Islet of Langerhans (tissue), 1 donor: ENCODE measurements at regions not wholly inside any gene's neighbourhood (a gene's known extent, or its start where the extent isn't known, plus 50 kb on each side); places are given as distances from the start of the nearest gene placed in this dataset.
"Not testable (repeated sequence)": the region's sequence is repeated elsewhere in the genome, so short reads cannot be mapped to it uniquely, and the experiment has no call there.

ENCODE experiments used
- FAIRE-seq: peaks from one replicate; lab custom pipeline; 2011; peaks lifted over from hg19 to GRCh38; lab: Jason Lieb, UNC

DNA sequence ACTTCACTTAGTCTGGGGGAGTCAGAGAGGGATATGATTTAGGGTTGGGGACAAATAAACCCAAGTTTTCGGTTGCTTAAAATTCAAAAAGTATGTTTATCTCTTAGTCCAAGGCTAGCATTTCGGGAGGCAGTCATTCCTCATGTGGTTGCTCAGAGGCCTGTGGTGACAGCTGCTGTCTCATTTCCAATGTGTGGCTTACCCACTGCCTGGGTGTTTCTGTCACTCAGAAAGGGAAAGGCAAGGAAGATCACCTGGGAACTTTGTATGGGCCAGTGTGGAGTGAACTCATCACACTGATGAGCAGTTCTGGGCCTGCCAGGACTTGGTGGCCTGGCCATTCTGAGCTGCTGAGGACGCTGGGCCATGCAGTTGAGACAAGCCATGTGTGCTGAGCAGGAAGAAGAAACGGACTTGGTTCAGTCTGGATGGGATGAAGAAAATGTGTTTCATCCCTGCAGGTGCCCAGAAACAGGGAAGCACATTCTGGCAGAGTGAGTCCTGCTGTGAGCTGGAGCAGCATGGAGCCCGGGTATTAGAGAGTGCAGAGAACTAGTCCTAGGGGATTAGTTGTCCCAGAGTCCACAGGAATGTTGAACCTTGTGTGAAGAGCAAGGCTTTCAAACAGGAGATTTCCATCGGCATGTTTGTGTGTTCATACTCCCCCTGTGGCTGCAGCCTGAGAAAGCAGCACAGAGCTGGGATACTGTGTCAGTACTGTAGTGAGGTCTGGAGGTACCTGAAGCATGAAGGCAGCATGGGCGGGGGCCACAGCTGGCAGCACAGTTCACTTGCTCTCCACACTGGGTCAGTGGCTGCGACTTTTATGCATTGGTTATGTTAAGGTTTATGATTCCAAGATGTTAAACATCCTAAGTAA, 211.1 kb upstream of the IGFBP3 start:
- no peak for FAIRE-seq

DNA sequence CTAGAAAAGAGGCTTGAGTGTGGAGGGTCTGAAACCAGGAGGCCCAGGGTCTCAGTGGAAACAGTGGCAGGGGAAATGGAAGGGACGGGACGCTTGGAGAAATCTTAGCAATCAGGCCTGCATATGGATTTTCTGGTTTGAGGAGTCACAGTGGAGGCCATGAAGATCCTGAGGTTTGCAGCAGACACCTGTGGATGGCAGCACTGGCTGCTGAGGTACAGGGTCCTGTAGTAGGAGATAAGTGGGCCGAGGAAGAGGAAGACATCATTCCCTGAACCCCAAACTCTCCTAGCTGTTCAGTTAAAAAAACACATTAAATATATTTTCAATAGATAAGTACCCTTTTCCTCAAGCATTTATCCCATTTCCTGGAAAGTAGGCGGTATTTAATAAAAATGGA, 208.8 kb upstream of the IGFBP3 start:
- no peak for FAIRE-seq

DNA sequence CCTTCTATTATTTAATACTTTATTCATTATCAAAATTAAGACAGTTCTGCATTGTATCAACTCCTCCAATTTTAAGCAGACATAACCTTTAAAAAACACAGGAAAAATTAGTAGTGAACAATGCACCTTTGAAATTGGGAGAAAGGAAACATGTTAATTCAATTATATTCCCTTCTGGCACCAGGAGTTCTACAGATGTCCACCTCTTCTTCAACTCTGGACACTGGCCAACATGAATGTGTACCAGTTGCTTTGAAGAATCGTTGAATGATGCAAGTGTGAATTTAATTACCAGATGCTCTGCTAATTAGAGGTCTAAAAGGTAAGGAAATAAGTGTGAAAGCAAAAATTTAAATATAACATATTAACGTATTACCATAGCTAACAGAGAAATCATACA, 206.7 kb upstream of the IGFBP3 start:
- FAIRE-seq, result no peak

DNA sequence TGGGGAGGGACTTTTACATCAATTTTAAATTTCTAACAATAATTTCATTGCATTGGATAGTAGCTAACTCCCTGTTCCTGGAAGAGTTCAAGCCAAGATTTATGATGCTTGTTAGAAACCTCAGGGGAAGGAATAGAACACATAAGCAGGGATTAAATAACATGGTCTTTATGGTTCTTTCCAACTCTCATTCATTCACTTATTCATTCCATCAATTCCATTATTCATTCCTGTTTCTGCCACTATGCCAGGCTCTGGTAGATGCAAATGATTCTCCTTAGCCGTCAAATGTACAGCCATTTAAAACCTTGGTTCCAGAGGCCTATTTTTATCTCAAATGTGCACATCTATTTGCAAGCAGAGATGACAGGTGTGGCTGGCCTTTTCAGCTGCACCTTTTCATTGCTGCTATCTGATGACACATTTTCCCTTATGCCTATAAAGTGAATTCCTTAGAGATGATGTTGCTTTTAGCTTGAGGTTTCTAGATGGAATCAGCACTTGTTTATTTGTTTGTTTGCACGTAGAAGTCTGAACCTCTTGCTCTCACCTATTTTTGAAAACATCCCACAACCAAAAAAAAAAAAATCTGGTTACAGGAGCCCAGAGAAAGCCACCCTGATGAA, 205.7 kb upstream of the IGFBP3 start:
- FAIRE-seq, result no peak

DNA sequence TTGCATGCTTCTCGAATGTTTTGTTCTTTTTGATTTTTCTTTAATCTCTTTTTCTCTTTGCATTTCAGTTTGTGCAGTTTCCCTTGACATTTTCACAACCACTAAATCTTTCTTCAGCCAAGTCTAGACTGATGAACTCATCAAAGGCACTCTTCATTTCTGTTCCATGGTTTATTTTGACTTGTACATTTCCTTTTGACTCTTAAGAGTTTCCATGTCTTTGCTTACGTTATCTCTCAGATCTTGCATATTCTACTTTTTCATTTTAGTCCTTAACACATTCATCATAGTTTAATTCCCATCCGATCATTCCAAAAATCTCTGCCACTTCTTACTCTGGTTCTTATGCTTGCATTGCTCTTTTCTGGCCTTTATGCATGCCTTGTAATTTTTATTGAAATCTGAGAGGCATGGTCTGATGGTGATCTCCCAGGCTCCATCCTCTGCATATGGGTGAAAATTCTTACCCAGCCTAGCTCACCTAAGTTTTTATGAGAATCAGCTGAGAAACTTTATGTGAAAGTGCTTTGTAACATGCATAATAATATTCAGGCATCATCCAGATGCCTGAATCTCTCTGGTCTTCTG, 202.8 kb upstream of the IGFBP3 start:
- no peak for FAIRE-seq

DNA sequence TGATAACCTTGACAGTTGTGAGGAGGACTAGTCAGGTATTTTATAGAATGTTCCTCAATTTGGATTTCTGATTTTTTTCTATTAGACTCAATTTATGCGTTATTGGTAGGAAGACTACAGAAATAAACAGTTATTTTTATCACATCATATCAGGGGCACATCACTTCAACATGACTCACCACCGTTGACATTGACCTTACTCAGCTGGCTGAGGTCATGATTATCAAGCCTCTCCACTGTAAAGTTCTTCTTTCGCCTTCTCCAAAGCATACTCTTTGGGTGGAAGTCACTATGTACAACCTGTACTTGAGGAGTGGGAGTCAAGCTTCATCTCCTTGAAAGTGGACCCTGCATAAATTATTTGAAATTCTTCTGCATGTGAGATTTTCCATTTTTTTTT, 194.3 kb upstream of the IGFBP3 start:
- no peak for FAIRE-seq

DNA sequence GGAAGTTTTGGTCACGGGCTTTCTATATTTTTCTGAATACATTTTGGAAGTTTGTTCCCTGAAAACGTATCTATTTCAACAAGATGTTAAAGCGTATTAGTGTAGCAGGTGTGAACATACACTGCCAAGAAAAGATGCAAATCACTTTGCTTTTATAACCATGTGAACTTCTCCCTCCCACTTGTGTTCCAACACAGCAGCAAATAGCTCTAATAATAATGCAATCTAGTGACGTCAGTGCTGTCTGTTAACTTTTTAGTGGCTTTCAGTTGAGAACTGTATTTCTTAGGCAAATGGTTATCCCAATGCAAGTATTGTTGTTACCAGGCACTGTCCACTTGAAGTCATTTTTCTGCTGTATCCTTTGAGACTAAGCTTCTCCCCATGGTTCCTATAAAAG, 188.4 kb upstream of the IGFBP3 start:
- FAIRE-seq, result no peak

DNA sequence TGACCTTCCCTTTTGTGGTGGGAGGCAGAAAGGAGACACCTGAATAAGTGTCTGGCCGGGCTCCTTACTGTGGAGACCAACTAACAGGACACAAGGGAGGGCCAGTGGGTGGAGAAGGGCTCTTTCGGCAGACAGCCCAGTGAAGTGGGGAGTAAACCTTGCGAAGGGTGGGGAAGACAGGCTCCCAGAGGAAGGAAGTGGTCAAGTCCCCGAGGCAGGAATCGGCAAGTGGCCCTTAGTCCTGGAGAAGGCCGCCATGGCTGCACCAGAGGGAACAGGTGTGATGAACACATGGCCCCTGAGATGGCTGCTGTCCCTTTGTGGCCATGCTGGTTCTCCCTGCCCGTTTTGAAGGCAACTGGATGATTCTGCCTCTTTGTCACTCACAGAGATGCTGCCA, 187.2 kb upstream of the IGFBP3 start:
- no peak for FAIRE-seq

DNA sequence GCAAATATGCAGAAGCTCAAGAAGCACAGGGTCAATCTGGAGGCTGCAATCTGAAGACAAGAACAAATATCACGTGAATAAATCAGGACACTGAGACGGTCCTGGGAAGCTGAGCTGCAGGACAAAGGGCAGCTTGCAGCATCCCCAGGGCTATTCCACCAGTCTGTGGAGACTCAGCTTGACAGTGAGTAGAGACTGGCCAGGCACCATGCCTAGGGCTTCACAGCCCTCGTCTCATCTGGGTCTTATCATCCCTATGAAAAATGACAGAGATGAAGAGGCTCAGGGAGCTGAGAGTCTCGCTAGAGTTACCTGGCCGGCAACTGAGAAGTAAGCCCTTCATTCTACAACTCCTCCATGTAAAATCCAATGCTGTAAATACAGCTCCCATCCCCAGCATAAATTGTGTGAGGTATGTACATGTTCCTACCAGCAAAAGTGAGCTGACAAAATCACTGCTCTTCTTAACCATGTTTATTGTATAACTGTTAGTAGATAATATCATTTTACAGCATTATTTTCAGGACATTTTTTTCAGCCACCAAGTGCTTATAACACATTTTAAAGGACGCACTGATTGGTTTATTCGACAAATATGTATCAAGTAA, 186.6 kb upstream of the IGFBP3 start:
- FAIRE-seq, result no peak

DNA sequence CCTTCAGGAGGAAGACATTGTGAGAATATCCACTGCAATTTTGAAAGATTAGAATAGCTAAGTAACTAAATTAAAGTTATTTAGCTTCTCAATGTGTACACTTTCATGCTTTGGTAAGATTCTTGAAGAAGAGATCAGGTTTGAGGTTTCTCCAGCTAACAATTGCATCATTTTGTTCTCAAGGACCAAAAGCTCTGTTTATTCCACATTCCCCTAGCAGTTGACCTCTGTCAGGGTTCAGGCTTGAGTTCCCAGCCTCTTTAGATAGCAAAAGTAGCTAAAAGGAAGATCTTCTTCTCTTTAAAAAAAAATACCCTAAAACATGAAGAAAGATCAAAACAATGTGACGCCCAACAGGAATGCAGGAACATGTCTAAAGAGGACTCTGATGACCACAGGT, 179.4 kb upstream of the IGFBP3 start:
- no peak for FAIRE-seq

DNA sequence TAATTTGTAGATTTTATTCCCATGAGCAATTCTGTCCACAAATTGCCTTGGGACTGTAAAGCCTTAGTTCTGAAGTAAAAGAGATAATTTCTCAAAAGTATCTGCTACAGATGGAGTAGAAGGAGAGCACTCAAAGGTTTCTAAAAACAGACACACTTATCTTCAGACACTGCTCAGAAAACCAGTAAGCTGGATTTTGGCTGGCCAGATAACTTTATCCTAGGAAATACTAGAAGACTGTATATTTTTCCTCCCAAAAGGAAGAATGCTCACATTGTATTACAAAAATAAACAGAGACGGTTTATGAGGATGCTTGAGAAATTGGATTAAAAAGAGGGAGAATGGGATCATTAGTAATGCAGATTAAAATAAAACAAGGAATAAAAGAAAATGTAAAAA, 178.0 kb upstream of the IGFBP3 start:
- FAIRE-seq, result no peak

DNA sequence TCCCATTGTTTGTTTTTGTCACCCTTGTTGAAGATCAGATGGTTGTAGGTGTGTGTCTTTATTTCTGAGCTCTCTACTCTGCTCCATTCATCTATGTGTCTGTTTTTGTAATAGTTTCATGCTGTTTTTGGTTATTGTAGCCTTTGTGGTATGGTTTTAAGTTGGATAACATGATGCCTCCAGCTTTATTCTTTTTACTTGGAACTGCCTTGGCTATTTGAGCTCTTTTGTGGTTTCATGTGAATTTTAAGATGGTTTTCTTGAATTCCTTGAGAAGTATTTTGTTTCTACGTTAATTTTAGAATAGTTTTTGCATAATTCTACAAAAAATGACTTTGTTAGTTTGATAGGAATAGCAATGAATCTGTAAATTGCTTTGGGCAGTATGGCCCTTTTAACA, 170.0 kb upstream of the IGFBP3 start:
- FAIRE-seq, result no peak

DNA sequence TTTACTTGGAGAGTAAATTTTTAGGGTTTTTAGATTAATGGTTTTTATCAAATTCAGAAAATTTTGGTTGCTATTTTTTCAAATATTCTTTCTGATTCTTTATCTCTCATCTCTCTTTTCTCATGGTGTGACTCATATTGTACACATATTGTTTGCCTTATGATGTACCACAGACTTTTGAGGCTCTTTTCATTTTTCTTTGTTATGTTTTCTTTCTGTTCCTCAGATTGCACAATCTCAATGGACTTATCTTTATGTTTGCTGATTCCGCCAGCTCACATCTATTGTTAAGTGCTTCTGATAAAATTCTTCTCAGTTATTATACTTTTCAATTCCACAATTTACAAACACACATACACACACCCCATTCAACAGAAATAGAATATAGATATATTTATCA, 168.2 kb upstream of the IGFBP3 start:
- FAIRE-seq, result no peak

DNA sequence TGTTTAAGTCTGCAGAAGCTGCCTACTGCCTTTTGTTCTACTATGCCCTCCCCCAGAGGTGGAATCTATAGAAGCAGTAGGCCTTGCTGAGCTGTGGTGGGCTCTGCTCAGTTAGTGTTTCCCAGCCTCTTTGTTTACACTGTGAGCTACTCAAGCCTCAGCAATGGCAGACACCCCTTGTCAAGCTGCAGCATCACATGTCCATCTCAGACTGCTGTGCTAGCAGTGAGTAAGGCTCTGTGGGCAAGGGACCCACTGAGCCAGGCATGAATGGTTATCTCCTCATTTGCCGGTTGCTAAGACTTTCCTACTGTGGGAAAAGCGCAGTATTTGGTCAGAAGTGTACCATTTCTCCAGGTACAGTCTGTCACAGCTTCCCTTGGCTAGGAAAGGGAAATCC, 167.4 kb upstream of the IGFBP3 start:
- not testable (repeated sequence) for FAIRE-seq

DNA sequence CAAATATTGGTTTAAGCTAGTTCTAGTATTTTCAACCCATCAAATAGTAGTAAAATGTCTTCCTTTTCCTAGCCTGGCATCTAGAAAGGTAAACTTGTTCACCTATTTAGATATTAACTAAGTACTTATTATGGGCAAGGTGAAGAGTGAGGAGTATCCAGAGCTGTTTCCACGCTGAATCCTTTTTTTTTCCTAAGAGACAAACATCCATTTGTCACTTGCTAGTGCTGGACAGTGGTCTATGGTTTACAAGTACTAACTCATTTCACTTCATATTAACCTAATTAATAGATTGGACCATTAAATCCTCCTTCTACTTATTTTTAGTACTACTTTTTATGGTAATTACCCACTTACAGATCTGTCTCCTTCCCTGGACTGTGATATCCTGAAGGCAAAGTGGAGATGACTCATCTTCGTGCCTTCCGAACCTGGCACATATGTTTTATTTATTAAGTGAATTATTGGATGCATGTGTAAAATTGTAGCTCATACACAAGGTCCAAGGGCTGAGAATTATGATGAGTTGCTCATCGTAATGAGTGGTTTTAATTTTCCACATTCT, 159.6 kb upstream of the IGFBP3 start:
- FAIRE-seq, result no peak

DNA sequence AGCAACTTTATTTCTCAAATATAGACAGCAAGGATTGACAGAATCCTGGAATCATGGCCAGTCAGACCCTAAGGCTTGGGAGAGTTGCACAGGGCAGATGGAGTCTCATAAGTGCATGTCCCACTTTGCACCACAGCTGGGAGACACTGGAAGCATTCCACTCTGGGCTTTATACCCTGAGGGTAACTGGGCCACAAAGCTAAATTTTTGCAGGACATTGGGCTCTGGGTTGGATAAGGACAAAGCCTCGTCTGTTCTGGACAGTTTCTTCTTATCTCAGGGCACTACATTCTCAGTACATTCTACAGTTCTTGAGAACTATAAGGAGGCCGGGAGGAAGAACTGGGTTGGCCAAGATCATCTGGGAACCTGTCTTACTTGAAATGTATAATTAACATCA, 158.3 kb upstream of the IGFBP3 start:
- FAIRE-seq, result no peak

DNA sequence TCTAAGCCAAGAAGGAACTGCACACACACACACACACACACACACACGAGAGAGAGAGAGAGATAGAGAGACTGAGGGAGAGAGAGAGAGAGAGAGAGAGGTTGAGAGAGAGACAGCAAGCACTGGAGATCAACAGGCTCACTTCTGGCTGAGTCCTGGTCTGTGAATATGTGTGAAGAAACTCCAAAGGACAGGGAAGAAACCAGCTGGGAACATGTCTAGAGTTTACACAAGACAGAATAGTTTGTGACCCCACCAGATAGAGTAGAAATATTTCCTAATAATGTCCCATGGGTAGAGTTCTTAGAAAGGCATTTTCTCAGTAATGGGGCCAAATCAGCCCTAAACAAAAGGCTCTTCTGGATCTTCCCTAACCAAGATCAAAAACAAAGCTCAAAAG, 155.5 kb upstream of the IGFBP3 start:
- no peak for FAIRE-seq

DNA sequence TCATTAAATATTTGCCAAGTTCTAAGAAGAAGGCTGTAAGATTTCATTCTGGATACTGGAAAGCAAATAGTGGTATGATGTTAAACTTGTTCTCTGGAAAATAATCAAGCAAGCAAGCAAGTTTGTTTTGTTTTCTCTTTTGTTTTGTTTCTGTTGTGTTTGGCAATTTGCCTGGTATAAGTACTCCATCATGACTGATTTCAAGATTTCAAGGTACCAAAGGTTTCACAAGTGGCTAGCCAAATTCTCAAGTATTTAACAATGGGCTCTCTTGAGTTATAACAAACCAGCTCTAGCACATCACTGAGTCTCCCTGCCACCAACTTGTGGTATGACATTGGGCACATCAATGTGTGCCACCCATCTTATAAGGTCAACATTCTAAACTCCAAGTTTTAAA, 151.7 kb upstream of the IGFBP3 start:
- no peak for FAIRE-seq

DNA sequence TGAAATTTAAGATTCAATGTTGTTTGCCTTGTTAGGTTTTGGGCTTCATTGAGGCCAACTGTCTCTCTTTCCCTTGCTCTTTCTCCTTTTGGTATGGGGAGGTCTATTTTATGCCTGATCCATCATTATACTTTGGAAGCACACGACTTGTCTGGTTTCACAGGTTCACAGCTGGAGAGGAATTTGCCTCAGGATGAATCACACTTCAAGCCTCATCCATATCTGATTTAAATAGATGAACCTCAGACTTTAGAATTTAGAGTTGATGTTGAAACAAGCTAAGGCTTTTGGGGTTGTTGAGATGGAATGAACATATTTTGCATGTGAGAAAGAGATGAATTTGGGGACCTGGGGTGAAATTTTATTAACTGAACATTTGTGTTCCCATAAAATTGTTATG, 150.5 kb upstream of the IGFBP3 start:
- no peak for FAIRE-seq

DNA sequence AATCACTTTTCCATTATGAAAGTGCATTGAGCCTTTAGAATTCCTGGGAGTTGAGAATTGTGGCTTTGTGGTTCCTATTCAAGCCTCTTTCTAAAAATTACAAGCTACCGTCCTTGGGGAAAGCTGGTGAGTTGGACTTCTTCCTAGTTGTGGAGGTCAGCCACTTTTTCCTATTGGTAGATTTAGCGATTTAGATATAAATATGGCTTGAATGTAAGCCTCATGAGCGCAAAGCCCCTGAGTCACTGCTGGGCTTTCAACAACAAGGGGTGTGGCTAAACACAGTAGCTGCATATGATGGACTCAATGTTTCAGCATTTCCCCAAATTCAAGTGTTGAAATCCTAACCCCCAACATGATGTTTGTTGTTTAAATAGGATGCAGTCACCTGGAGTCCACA, 150.0 kb upstream of the IGFBP3 start:
- FAIRE-seq, result no peak

DNA sequence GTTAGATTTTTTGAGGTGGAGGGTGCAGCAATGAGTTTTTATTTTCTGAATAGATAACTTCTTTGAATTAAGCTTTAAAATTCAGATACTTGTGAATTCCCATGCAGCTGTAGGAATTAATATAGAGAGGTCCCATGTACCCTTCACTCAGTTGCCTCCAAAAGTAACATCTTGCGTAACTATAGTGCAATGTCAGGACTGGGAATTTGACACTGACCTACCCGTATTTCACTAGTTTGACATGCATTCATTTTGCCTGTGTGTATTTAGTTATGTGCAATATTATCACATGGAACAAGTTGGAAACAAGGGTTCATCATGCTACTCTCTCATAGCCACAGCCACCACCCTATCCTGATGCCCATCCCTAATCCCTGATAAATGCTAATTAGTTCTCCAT, 147.1 kb upstream of the IGFBP3 start:
- FAIRE-seq, result no peak

DNA sequence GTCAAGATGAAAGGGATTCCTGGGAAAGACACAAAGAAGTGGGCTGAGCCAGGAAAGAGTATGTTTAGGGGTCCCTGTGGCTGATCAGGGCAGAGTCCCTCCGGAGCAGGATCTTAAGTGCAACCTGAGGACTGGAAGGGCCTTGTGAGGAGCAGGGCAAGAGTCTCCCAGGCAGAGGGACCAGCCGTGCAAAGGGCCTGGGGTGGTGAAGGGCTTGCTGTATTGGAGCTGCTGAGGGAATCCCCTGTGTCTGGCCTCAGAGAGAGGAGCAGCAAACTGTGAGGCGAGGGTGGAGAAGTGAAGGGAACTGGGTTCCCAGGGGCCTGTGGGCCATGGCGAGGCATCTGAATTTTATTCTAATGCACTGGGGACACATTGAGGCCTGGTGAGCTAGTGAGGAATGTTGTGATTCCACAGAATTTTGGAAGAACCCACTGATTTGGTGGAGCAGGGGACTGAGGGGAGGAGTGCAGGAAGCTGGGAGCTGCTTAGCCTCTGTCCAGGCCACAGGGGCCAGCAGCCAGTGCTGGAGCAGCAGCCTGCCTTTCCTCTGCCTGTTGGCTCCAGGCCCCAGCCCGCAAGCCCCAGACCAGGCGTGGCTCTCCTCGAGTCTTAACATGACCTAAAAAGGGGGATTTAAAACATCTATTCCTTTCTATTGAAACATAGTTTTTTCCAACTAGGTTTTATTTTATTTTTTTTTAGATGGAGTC, 138.4 kb upstream of the IGFBP3 start:
- FAIRE-seq, result no peak
